ENCODE measurements at regions not wholly inside any gene's neighbourhood (a gene's known extent, or its start where the extent isn't known, plus 50 kb on each side); places are given as distances from the start of the nearest gene placed in this dataset.
"Not testable (repeated sequence)": the region's sequence is repeated elsewhere in the genome, so short reads cannot be mapped to it uniquely, and the experiment has no call there.

DNA sequence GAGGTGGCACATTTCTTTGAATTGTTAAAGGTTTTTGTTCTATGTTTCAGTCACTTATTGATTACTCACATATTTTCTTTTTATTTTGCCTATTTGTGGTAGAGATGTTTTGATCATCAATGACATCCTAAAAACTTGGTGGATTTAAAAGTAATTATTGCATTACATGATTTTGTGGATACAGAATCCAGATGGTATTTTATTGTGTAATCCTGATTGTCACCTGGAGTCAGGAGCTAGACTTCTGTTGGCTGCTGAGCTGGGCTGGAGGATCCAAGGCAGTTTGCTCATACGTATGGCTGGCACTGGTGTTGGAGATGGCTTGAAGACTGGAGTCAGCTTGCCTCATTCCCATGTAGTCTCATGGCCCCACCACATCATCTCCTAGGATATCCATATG, 1009.6 kb upstream of the PCDH7 start:
- FAIRE-seq = no peak

DNA sequence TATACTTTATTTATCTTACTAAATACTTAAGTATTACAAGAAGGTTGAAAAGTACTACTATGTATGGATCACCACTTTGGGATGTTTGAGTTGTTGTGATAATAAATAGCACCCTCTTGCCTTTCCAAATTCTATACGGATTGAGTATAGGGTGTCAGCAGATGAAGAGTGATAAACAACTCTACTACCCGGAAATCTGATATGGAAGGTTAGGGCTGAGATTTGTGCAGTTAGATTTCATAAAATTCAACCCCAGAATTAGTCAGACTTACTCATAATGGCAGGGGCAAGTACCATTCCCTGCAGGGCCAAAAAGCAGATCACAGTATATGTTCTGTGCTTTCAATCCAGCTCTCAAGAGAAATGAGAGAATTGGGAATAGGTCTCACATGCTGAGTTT, 1008.9 kb upstream of the PCDH7 start:
- no peak for FAIRE-seq

DNA sequence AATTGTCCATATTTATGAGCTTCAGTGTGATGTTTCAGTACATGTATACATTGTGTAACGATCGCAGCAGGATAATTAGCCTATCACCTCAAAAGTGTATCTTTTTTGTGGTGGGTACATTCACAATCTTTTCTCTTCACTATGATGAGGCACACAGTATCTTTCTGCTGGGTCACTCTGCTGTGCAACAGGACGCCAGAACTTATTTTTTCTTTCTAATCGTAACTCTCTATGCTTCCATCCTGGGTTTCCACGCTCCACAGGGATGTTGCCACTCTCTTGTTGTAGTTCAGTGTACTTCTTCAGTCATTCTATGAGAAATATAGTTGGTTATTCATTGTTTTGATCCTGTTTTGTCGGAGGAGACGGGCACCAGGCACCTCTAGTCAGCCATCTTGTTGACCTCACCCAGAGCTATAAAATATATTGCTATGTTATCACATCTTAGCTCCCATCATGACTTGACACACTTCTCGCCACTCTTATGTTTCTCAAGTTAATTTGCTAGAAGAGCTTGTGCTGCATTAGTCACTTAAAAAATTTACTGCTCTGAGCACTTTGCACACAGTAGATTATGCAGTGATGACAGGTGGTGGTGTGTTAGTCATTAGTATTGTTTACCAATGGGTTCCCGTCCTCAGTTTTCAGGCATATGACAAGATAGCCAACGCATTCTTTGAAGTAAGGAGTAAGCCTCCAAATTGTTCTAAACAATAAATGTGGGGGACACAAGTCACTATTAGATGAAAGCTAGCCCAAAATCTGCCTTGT, 1002.7 kb upstream of the PCDH7 start:
- FAIRE-seq = no peak

DNA sequence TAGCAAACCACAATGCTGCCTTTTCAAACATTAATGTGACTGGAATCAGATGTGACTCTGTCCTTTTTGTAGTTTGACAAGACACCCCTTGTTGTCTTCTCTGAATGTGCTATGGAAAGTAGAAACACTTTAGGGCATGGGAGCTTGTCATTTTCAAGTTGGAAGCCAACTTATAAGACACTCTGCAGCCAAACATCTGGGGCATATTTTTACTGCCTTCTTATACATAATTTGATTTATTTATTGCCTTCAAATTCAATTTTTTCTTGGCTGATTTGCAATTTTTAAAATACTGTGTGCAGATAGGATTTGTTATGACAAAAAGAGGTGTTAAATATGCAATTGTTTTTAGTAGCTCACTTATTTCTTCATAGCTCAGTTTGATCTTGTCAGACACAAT, 1002.0 kb upstream of the PCDH7 start:
- no peak for FAIRE-seq

DNA sequence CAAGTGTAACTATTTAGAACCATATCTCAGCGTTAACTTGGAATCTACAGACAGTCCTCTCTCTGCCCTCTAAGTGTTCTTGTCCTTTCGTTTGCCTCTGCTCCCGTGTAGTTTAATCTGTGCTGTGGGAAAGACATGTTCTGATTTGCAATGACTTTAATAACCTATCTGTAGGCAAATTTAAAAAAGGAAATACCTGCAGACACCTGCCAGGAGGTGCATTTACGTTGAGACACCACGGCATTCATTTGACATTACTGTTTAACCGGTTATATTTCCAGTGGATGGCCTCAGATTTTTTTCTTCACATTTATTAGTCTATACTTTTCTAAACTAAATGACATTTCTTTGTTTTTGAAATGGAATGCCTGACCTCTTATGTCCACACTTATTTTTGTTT, 997.9 kb upstream of the PCDH7 start:
- FAIRE-seq = no peak

DNA sequence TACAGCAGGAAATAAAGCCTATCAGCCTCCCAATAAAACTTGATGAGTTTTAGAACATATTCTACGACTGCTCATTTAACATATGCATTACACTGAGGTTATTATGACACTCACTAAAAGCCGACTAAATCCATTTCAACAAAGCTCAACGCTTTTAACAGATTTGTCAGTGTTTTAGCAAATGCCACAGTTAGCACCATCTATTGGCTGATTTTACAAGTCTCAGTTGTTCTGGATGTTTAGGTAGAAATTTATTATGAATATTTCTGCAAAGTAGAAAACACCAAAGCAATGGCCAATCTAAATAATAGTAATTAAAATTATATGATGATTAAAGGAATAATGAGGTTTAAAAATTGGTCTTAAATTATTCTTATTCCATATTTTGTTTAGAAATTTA, 993.2 kb upstream of the PCDH7 start:
- no peak for FAIRE-seq

DNA sequence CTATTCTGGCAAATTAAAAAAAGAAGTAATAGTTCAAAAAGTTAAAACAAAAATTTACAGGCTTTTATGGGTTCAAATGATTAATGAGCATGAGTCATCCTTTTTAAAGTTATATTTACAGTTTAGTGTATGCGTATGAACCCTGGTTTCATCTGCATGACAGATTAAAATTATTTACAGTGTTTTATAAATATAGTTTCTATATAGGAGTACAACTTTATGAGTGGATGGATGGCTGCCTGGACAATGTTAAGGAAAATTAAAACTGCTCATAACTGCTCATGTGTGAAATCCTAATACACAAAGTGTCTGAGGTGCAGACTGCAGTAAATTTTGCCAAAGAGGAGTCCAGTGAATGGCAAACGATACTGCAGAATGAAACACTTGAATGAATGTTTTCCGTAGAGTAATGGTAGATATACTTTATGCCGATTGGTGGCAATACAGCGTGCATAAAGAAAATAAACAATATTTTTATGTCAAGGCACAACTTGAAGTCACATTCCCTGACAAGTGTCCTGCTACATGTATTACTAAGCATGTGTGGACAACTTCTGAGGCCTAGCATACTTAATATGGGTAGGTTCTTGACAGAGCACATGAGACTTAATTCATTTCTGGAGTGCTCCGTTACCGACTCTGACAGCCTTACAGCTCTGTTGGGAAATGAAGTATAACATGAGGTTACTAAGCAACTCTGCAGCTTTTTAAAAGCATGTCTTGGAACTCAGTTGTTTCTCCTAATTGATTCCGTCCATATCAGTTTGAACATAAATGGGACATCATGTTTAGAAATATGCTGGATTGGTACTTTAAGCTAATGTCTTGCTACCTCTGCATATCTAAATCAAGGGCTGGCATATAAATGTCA, 985.6 kb upstream of the PCDH7 start:
- no peak for FAIRE-seq

DNA sequence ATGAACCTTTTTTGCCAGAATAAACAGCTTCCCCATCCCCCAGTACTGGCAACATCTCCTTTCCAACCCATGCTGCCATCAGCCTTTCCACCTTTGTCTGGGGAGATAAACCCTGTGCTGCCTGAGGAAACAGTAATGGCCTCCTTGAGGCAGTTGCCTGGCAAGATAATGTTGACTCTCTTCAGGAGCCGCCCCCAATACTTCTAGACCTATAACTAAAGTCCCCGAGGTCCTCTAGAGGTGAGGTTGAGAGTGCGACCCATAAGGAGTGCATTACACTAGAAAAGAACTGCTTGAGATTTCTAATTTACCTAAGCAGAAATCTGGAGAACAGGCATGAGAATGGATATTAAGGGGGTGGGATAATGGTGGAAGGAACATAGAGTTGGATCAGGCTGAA, 963.2 kb upstream of the PCDH7 start:
- no peak for FAIRE-seq

DNA sequence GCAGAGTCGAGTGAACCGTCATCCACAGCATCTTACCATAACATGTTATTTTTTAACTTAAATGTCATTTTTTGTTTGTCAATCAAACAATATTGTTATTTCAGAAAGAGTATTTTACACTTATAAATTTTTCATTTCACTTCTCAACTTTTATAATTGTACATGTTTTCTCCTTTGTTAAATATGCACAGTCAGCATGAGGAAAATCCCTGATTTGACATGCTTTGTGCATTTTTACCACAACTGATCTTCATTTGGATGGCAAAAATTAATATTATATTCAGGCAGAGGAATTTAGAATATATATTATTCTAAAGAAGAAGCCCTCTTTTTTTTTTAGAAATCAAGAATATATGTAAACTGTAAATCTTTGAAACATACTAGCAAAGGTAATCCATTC, 958.0 kb upstream of the PCDH7 start:
- no peak for FAIRE-seq

DNA sequence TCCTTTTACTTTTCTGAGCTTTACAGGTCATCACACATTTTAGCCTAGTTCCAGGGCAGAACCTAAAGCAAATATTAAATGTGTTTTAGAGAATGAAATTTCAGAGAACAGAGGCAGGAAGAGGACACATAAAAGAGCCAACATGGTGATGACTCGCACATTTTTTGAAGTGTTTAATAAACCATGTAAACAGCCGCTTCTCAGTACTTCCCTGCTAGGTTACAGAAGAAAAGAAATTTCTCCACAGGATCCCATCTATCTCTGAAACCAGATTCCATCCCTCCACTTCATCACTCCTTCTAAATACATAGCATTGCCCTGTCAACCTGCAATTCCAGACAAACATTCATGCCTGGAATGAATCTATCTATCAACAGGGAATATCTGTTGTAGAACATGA, 949.5 kb upstream of the PCDH7 start:
- no peak for FAIRE-seq

DNA sequence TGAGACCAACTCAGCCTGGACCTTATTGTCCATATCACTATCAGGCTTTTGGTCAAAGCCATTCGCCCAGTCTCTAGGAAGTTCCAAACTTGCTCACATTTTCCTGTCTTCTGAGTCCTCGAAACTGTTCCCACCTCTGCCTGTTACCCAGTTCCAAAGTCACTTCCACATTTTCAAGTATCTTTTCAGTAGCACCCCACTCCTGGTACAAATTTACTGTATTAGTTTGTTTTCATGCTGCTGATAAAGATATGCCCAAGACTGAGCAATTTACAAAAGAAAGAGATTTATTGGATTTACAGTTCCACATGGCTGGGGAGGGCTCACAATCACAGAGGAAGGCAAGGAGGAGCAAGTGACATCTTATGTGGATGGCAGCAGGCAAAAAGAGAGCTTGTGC, 932.0 kb upstream of the PCDH7 start:
- not testable (repeated sequence) for FAIRE-seq

DNA sequence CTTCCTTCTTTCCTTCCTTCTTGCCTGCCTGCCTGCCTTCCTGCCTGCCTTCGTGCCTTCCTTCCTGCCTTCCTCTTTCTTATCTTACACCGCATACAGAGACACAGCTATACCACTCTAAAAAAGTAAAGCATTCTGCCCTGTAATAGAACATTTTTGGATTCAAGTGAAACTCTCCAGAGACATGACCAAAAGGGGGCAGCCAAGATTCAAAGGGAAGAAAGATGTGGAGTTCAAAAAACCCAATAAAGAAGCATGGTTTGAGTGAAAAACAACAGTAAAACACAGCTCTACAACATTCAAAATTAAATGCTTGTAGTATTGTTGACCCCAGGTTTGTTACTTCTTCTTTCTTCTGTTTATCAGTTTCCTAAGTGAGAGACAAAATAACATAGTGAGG, 914.9 kb upstream of the PCDH7 start:
- no peak for FAIRE-seq

DNA sequence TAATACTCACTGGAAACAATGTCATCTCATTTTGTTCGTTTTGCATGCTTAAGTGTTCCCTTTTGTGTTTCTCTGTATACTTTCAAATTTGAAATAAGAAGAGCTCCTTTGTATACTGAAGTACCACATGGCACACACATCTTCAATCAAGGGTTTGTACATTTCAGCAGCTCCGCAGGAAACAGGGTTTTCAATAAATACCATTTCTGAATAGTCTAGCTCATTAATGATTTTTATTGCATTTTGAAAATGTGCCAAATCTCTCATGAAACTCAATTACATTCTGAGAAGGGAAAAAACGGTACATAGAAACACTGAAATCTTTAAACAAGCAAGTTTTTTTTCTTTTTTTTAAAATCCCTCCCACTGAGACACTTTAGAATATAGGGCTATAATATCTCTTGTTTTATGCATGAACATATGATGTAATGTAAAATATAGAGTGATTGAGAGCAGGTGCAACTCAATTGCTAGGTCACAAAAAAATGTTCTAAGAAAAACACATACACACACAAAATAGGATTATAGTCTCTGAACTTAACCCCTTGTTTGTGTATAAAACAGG, 914.2 kb upstream of the PCDH7 start:
- no peak for FAIRE-seq

DNA sequence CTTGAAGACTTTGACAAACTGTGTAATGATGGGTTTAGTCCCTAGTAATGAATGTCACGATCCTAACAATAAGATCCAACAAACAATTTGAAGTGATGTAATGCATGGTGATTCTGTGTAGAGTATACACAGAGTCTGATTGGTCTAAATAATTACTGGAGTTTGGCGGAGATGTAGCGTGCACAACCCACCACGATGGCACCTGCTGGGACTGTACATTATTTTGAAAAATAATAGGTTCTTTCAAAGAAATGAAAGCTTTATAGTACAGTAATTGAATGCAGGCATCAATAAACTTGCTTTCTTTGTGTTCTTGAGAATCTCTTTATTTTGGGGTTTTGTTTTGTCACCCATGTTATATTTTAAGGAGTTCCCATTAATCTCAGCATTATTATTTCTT, 902.2 kb upstream of the PCDH7 start:
- FAIRE-seq = no peak

DNA sequence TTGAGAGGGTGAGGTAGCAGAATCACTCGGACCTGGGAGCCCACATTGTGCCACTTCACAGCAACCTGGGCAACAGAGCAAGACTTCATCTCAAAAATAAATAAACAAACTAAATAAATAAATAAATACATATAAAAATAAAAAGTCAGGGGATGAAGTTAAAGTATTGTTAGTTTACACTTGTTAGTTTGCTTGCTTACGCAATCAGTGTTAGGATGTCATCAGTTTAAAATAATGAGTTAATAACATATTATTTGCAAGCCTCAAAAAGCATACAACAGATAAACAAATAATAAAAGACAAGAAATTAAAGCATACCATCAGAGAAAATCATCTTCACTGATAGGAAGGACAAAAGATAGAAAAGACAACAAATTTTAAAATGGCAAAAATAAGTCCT, 891.1 kb upstream of the PCDH7 start:
- FAIRE-seq = no peak

DNA sequence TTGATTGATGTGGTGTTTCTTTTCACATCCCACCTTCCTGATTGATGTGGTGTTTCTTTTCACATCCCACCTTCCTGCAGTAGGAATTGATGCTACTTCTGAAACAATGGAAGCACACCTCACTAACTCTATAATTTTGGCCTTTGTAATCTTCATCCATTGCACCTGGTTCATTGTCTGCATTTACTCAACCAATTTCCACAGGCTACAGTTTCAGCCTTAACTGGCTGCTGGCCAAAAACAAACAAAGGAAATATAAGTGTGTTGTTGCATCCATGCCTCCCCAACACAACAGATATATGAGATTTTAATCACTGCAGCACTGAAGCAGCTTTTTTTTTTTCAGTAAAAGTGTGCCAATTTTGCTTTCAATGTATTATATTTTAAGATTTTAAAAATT, 867.6 kb upstream of the PCDH7 start:
- no peak for FAIRE-seq

DNA sequence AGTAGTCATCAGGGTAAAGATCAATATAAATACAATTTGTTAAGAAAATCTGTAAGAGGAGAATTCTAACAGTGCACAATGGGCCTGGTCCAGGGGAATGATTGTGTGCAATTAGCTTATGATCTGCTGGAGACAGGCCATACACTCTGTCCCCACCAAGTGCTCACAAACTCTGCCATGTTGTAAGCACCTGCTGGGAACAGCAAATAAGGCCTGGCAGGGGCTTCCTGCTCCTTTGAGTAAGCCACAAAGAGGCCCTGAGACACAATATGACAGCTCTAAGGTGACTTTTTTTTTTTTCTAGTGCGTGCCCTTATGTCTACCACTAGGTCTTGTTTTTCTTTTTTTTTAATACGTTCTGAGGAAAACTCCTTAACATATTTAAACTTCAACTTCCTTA, 866.3 kb upstream of the PCDH7 start:
- no peak for FAIRE-seq

DNA sequence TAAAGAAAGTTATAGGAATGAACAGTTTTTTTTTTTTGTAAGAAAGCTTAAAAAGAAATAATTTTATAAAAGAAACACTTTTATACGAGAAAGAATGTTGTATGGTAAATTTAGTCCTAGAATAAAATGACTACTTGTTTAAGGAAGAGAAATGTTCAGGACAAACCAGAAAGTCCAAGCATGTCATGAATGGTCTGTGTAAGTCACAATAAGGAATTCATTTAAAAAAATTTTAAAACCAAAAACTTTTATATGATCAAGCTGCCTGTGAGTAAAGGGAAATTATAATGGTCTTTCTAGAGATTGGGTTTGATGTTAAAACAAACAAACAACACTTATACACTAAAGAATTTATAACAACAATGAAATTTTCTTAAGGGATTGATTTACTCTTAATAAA, 858.9 kb upstream of the PCDH7 start:
- no peak for FAIRE-seq

DNA sequence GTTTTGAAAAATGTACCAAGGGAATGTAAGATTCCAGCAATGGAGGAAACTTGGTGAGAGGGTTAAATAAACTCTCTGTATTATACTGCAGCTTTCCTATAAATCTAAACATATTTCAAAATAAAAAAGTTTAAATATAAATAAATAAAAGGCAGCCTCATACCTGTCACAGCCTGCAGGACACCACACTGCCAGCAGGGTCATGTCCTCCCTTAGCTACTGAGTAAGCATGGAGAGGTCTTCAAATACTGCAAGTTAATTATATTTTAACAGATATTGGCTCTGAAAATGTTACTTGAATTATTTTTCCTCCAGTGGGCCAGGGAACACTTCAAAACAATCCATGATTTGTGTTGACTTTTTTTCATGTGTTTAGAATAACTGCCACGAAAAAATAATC, 852.8 kb upstream of the PCDH7 start:
- no peak for FAIRE-seq

DNA sequence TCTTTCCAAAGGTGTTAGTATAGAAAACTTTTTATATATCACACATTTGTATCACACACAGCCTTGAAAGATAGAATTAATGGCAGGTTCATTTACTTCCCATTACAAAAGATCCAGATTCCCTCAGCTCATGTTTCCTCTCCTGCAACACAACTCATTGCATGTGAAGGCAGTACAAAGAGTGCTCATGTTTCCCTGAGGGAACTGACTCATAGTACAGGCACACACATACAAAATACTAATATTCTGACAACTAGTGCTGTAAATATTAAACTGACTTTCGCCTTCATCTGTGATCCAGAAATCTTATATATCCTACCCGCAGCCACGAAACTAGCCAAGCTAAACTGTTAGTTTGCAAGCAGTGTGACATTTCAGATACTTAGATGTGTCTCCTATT, 819.8 kb upstream of the PCDH7 start:
- FAIRE-seq = no peak

DNA sequence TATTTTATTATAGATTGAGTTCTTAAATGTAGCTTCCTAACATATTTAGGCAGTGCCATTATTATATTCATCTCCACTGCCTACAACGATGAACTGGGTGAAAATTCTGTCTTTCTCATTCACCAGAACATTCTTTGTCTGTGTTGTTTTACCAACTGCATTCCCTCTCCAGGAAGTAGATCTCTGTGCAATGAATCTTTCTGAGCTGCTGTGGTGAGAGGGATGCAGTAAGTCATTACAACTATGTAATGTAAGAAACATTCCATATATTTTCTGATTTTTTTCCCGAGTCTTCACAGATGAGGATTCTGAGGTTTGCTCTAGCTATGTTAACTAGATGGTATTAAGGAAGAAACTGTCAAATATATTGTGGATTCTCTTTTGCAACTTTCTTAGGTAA, 811.9 kb upstream of the PCDH7 start:
- FAIRE-seq = no peak

DNA sequence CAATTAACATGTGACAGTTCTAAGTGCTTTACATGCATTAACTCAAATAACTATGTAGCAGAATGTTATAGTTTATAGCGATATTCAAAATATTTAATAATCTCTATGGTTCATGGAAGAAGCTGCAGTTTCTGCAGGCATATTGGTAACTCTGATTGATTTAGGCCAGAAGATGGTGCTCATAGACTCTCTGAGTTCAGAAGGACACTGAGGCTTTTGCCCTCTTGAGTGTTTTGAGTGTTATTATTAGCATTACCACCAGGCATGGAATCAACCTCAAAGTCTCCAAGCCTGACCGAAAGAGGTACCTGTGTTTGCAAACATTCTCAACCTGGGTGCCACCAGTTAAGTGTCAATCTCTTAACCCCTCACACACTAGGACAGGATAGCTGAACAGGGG, 792.3 kb upstream of the PCDH7 start:
- no peak for FAIRE-seq

DNA sequence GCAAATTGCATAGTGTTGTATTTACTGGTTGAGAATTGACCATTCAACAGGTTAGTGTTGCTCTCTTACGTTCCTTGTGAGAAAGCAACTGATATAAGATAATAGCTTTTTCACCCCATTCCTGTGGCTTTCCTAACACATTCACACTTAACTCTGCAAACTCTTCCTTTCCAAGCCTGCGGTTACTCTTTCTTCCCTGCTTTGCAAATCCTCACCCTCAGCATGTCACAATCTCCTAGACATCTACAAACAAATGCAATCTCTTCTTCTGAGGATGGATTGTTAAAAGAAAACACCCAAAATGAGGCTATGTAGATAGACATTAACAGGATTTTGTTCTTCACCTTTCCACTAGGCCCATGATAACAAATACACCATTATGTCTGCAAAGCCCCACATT, 771.7 kb upstream of the PCDH7 start:
- FAIRE-seq = no peak

DNA sequence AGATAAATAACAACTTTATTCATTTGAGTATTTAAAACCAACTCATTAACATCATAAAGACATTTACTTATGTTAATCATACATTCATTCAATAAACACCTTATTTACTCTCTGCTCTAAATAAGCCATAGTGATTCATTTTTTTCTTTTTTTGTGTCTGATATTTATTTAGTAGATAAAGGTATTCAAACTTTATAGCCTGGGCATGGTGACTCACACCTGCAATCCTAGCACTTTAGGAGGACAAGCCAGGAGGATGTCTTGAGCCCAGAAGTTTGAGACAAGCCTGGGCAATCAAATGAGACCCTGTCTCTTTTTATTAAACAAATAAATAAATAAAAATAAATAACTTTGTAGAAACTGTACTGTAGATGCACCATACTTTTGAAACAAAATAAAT, 771.3 kb upstream of the PCDH7 start:
- no peak for FAIRE-seq
